ENCODE measurements at regions not wholly inside any gene's neighbourhood (a gene's known extent, or its start where the extent isn't known, plus 50 kb on each side); places are given as distances from the start of the nearest gene placed in this dataset.
"Not testable (repeated sequence)": the region's sequence is repeated elsewhere in the genome, so short reads cannot be mapped to it uniquely, and the experiment has no call there.

GRCh38 chr2:118372886-118373830, 284.9 kb downstream of the INSIG2 start:
- no peak for DNase-seq

GRCh38 chr2:118371515-118371914, 283.2 kb downstream of the INSIG2 start:
- no peak for DNase-seq

DNA sequence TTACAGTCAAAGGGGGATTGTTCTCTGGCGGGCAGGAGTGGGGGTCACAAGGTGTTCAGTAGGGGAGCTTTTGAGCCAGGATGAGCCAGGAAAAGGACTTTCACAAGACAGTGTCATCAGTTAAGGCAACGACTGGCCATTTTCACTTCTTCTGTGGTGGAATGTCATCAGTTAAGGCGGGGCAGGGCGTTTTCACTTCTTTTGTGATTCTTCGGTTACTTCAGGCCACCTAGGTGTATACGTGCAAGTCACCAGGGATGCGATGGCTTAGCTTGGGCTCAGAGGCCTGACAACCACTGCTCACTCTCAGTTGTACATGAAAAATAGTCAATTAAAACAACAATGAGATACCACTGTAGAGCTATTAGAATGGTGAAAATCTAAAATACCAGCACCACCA, 281.2 kb downstream of the INSIG2 start:
- DNase-seq, result not testable (repeated sequence)

DNA sequence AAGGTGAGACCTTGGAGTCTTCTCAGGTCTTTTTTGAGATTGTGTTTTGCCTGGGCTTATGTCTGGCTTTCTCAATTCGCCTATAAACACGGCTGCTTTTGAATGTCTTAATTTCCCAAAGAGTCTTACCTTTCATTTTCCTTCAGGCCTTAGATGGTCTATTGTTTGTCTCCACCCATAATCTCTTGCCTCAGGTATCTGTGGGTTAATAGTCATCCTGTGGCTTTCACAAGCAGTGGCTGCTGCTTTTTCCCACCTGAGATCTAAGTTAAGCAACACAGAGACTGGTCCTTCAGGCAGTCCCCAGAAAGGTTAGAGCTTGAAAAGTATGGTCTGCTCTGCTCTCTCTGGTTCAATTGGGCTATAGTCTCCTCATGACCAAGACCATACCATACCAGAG, 275.3 kb downstream of the INSIG2 start:
- no peak for DNase-seq

DNA sequence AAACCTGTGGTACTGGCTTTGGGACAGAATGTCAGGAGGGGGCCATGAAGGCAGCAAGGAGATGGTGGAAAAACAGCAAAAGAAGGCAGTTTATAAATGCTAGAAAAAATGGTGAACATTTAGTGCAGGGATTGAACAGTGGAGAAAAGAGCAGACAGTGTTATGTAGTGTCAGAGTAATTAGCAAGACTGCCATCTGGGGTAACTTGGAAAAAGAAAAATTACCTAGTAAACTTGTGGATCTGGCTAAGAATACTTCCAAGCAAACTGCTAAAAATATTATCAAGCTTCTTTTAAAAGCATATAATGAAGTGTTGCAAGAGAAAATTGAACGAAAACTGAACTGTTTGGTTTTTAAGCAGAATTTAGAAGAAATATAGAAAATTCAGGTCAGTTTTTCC, 267.8 kb downstream of the INSIG2 start:
- no peak for DNase-seq

- DNase-seq, result no peak
Measured at GRCh38 chr2:118351796-118352195, 263.5 kb downstream of the INSIG2 start.

- no peak for DNase-seq
Measured at GRCh38 chr2:118350621-118351020, 262.4 kb downstream of the INSIG2 start.

DNA sequence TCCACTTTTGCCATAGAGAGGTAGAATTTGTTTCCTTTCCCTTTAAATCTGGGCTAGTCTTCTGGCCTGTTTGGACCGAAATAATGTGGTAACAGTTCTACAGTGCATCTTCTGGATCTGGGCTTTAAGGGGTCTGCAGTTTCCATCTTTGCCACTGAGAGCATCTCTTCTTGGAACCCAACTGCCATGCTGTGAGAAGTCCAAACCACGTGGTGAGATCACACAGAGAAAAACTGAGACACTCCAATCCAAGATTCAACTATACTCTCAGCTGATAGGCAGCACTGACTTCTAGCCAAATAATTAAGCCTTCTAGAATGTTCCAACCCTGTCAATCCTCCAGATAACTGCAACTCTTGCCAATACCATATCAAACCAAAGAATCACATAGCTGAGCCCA, 261.1 kb downstream of the INSIG2 start:
- DNase-seq, result no peak

DNA sequence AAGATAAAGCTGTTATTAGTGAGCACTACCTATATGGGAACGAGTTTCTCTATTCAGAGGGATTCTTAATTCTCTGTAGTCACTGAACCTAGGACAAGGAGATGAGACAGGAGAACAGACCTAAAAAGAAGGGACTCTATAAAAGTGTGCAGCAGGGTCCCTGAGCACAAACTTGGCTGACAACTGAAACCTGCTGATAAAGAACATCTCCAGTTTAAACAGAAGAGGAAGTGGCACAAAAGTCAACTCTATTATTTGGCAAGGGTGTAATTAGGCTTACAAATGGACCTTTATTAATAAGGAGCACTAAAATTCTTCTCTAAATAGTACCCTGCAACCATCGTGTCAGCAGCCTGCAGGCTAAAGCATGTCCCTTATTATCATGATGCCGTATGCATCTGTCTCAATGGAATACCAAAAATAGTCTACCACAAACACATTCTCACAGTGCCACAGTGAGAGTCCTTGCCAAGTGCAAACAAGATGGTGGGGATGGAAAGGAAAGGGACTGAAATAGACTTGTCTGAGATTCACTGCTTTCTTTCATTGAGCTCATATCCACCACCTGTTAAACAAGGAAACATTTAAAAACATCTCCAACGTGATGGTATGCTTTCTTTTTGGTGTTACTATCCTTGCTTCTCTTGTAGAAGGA, 260.2 kb downstream of the INSIG2 start:
- no peak for DNase-seq

GRCh38 chr2:118345465-118345864, 257.2 kb downstream of the INSIG2 start:
- DNase-seq, result no peak

DNA sequence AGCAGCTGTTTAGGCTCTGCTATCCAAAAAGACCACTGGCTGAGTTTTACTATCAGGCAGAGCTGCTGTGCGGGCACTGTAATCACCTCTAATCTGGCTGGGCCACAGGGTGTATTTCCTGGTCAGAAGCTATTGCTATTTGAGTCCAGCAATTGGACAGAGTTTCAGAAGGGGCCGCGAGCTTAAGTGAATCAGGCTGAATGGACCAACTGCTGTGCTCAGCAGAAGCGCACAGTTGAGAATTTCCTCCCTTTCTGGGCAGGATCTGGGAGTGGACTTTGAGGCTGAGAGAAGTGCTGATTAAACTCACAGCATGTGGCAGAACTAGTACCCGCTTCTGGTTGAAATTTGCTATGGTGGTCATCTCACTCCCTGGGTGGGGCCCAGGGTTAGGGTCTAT, 251.8 kb downstream of the INSIG2 start:
- no peak for DNase-seq

GRCh38 chr2:118339386-118339785, 251.1 kb downstream of the INSIG2 start:
- no peak for DNase-seq

GRCh38 chr2:118333664-118334063, 245.4 kb downstream of the INSIG2 start:
- DNase-seq, result no peak

DNA sequence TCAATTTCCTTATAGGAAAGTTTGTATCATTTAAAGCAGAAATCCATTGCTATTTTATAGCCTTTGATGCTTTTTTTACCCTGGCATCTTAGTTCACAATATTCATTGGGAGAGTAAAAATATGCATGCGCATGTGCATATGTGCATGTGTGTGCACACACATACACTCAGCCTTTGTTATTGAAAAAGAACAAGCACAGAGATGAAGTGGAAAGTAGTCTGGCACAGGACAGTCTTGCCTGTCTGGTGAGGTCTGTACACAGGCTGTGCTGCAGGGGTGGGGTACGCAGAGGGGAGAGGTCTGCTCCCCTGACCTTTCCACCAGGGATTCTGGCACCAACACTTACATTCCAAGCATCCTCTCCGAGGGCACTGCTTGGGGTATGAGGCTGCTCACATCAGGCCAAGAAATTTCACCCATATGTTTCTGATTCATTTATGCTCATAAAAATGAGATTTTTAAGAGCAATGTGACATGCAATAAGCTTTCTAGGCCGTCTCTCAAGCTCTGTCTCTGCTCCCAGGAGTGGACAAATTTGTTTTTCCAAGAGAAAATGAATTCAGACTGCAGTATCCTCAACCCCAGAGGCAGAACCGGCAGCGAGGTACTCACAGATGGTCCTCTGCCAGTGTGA, 237.2 kb downstream of the INSIG2 start:
- DNase-seq, result no peak

DNA sequence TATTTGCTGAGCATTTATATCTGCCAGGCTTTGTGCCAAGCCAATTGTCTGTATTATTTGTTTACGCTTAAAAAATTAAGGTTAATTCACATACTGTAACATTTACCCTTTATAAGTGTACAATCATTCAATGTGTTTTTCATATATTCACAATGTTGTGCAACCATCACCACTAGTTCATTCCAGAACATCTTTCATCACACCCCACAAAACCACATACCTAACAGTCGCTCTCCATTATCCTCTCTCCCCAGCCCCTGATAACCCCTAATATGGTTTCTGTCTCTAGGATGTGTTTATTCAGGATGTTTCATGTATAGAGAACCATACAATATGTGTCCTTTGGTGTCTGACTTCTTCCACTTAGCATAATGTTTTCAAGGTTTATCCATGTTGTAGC, 234.1 kb downstream of the INSIG2 start:
- DNase-seq, result no peak

GRCh38 chr2:118321432-118322105, 233.3 kb downstream of the INSIG2 start:
- DNase-seq, result no peak

GRCh38 chr2:118320658-118321057, 232.4 kb downstream of the INSIG2 start:
- DNase-seq, result no peak

- DNase-seq, result no peak
Measured at GRCh38 chr2:118320196-118320595, 231.9 kb downstream of the INSIG2 start.

DNA sequence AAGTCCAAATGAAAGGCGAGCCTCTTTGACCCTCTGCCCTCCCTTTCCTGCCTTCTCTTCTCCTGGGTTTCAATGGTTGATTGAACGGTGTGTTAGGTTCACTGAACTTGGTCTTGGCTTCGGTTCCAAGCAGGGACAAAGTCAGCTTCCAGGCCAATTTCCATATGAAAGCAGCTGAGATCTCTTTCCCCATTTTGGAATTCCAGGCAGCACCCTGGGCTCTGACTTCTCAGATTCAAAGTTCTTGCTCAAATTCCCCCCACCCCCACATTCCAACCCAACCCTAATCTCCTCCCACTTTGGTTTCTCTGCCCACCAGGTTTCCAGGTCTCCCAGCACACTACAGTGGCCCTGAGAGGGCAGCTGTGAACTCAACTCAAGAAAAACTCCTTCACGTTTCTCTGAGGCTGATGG, 231.0 kb downstream of the INSIG2 start:
- no peak for DNase-seq

DNA sequence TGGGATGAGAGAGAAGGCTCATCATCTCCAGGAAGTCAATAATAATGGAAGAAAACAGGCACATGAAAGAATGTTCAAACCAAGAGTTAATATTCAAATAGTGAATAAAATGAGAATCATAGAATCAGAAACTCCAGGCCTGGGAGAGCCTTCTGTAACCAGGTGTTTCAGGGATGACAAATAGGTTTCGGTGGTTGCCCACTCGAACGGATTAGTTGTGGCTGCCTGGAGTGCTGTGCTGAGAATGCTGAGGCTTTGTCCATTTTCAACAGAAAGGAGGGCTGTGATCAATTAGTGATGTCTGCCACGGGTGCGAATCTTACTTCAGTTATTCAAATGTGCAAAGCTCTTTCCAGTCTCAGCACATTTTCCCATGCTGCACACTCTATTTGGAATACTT, 227.3 kb downstream of the INSIG2 start:
- DNase-seq, result no peak

- no peak for DNase-seq
Measured at GRCh38 chr2:118312969-118313756, 224.9 kb downstream of the INSIG2 start.

GRCh38 chr2:118310681-118311429, 222.6 kb downstream of the INSIG2 start:
- DNase-seq, result no peak

Measured in NCI-H187 (cell line).